ENCODE measurements at regions not wholly inside any gene's neighbourhood (a gene's known extent, or its start where the extent isn't known, plus 50 kb on each side); places are given as distances from the start of the nearest gene placed in this dataset.

DNA sequence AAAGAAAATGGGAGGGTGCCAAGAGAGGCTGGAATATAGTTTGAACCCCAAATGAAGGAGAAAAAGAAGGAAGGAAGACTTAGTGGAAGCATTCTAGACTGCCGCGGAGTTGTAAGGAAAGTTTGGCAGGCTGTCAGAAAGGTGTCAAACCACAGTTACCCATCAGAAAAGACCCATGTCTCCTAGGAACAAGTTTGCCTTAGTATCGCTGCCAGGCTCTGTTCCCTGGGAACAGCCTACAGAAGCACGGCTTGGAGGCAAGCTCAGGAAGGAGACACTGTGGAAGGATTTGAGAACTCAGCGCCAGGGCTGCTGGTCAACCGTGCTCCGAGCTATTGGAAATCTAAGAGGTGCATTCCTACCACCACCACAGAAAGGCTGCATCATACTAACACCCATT is 197.4 kb downstream of the RRAGC start:
- no peaks in the 10 kb centered on the region for H3K27me3 ChIP-seq (ENCODE audit: insufficient read depth, low read depth, low read length)
- no peak overlapping the region for H2AFZ ChIP-seq (ENCODE audit: low read depth, low read length)
- H3K4me3 ChIP-seq (ENCODE audit: low read length), result no peak overlapping the region
- no peaks in the 10 kb centered on the region for H3K79me2 ChIP-seq (replicated peaks; ENCODE audit: insufficient read depth, low read length)
- no peaks in the 10 kb centered on the region for H3K36me3 ChIP-seq (ENCODE audit: insufficient read depth, low read length)
- H3K9ac ChIP-seq (ENCODE audit: low read length), result no peak overlapping the region
- no peaks in the 10 kb centered on the region for H3K9me3 ChIP-seq (ENCODE audit: low read length)
- H3K27ac ChIP-seq (ENCODE audit: low read length), result no peak overlapping the region
- no peaks in the 10 kb centered on the region for H3F3A ChIP-seq (ENCODE audit: insufficient read depth, low read length, poor library complexity, severe bottlenecking)
- TF ChIP-seq, protein P1, sequence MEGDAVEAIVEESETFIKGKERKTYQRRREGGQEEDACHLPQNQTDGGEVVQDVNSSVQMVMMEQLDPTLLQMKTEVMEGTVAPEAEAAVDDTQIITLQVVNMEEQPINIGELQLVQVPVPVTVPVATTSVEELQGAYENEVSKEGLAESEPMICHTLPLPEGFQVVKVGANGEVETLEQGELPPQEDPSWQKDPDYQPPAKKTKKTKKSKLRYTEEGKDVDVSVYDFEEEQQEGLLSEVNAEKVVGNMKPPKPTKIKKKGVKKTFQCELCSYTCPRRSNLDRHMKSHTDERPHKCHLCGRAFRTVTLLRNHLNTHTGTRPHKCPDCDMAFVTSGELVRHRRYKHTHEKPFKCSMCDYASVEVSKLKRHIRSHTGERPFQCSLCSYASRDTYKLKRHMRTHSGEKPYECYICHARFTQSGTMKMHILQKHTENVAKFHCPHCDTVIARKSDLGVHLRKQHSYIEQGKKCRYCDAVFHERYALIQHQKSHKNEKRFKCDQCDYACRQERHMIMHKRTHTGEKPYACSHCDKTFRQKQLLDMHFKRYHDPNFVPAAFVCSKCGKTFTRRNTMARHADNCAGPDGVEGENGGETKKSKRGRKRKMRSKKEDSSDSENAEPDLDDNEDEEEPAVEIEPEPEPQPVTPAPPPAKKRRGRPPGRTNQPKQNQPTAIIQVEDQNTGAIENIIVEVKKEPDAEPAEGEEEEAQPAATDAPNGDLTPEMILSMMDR (IDR thresholded peaks at IDR 0.05; ENCODE audit: poor library complexity, severe bottlenecking), result no peak
- TF ChIP-seq EP300 (conservative IDR thresholded peaks at IDR 0.05; ENCODE audit: poor library complexity, severe bottlenecking) (no peak), SMC3 (conservative IDR thresholded peaks at IDR 0.05; ENCODE audit: poor library complexity) (no peak), RAD21 (conservative IDR thresholded peaks at IDR 0.05) (no peak), TAF1 (IDR thresholded peaks at IDR 0.05; ENCODE audit: low read depth) (no peak), MXI1 (conservative IDR thresholded peaks at IDR 0.05; ENCODE audit: poor library complexity, severe bottlenecking) (no peak), EZH2 (IDR thresholded peaks at IDR 0.05; ENCODE audit: borderline replicate concordance, insufficient read depth, low read length, poor library complexity, severe bottlenecking) (no peak), POLR2AphosphoS5 (IDR thresholded peaks at IDR 0.05) (no peak)
- TF ChIP-seq, protein P2, sequence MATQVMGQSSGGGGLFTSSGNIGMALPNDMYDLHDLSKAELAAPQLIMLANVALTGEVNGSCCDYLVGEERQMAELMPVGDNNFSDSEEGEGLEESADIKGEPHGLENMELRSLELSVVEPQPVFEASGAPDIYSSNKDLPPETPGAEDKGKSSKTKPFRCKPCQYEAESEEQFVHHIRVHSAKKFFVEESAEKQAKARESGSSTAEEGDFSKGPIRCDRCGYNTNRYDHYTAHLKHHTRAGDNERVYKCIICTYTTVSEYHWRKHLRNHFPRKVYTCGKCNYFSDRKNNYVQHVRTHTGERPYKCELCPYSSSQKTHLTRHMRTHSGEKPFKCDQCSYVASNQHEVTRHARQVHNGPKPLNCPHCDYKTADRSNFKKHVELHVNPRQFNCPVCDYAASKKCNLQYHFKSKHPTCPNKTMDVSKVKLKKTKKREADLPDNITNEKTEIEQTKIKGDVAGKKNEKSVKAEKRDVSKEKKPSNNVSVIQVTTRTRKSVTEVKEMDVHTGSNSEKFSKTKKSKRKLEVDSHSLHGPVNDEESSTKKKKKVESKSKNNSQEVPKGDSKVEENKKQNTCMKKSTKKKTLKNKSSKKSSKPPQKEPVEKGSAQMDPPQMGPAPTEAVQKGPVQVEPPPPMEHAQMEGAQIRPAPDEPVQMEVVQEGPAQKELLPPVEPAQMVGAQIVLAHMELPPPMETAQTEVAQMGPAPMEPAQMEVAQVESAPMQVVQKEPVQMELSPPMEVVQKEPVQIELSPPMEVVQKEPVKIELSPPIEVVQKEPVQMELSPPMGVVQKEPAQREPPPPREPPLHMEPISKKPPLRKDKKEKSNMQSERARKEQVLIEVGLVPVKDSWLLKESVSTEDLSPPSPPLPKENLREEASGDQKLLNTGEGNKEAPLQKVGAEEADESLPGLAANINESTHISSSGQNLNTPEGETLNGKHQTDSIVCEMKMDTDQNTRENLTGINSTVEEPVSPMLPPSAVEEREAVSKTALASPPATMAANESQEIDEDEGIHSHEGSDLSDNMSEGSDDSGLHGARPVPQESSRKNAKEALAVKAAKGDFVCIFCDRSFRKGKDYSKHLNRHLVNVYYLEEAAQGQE (IDR thresholded peaks at IDR 0.05; ENCODE audit: borderline replicate concordance), result no peak
- no peaks in the 10 kb centered on the region for H4K20me1 ChIP-seq (ENCODE audit: insufficient read depth)
- H3K9me2 ChIP-seq (ENCODE audit: insufficient read depth, low read length), result no peaks in the 10 kb centered on the region
- H3K4me2 ChIP-seq (ENCODE audit: low read length), result no peak overlapping the region

DNA sequence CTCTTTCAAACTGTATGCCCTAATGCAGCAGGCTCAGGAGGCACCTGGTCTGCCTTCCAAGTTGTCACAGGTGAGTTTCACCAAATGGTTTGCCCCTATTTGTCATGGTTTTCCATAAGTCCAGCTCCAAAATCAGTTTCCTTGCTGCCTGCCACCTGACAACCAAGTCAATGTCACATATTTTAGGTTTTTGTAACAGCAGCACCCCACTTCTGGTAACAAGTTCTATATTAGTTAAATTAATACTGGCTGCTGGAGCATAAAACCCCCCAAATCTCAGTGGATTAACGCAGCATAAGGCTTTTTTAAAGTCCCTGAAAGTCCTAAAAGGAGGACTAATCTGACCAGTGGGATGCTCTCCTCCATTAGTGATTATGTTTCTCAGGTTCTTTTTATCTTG is 200.7 kb downstream of the RRAGC start:
- Histone ChIP-seq H3K27me3 (ENCODE audit: insufficient read depth, low read depth, low read length) (no peaks in the 10 kb centered on the region), H3K9ac (ENCODE audit: low read length) (no peak overlapping the region), H4K20me1 (ENCODE audit: insufficient read depth) (no peaks in the 10 kb centered on the region), H3K79me2 (replicated peaks; ENCODE audit: insufficient read depth, low read length) (no peaks in the 10 kb centered on the region), H3K4me2 (ENCODE audit: low read length) (no peak overlapping the region), H3K9me2 (ENCODE audit: insufficient read depth, low read length) (no peaks in the 10 kb centered on the region), H2AFZ (ENCODE audit: low read depth, low read length) (no peak overlapping the region), H3K36me3 (ENCODE audit: insufficient read depth, low read length) (no peaks in the 10 kb centered on the region), H3K4me3 (ENCODE audit: low read length) (no peak overlapping the region), H3F3A (ENCODE audit: insufficient read depth, low read length, poor library complexity, severe bottlenecking) (no peaks in the 10 kb centered on the region), H3K9me3 (ENCODE audit: low read length) (no peaks in the 10 kb centered on the region), H3K27ac (ENCODE audit: low read length) (no peak overlapping the region)
- TF ChIP-seq, protein P1 (IDR thresholded peaks at IDR 0.05; ENCODE audit: poor library complexity, severe bottlenecking), result no peak
- TF ChIP-seq TAF1 (IDR thresholded peaks at IDR 0.05; ENCODE audit: low read depth), result no peak
- no peak for TF ChIP-seq SMC3 (conservative IDR thresholded peaks at IDR 0.05; ENCODE audit: poor library complexity)
- no peak for TF ChIP-seq RAD21 (conservative IDR thresholded peaks at IDR 0.05)
- no peak for TF ChIP-seq EZH2 (IDR thresholded peaks at IDR 0.05; ENCODE audit: borderline replicate concordance, insufficient read depth, low read length, poor library complexity, severe bottlenecking)
- no peak for TF ChIP-seq MXI1 (conservative IDR thresholded peaks at IDR 0.05; ENCODE audit: poor library complexity, severe bottlenecking)
- TF ChIP-seq POLR2AphosphoS5 (IDR thresholded peaks at IDR 0.05), result no peak
- TF ChIP-seq, protein P2 (IDR thresholded peaks at IDR 0.05; ENCODE audit: borderline replicate concordance), result no peak
- TF ChIP-seq EP300 (conservative IDR thresholded peaks at IDR 0.05; ENCODE audit: poor library complexity, severe bottlenecking), result no peak

Data from neural cell (in vitro differentiated cells).